GM12873 (cell line): ENCODE measurements at regions not wholly inside any gene's neighbourhood (a gene's known extent, or its start where the extent isn't known, plus 50 kb on each side); places are given as distances from the start of the nearest gene placed in this dataset.

Experiments used
- TF ChIP-seq, protein P1 (sequence below): IDR thresholded peaks from 2 replicates; pipeline ENCODE4 v1.5.1; 2012; ENCODE audit warnings: low read depth, mild to moderate bottlenecking, moderate library complexity, low read length, control low read depth; ENCODE audit not compliant: insufficient read depth; ENCODE audit errors: missing control alignments

GRCh38 chr13:44308352-44308751, 65.3 kb upstream of the SERP2 start:
- TF ChIP-seq, protein P1, sequence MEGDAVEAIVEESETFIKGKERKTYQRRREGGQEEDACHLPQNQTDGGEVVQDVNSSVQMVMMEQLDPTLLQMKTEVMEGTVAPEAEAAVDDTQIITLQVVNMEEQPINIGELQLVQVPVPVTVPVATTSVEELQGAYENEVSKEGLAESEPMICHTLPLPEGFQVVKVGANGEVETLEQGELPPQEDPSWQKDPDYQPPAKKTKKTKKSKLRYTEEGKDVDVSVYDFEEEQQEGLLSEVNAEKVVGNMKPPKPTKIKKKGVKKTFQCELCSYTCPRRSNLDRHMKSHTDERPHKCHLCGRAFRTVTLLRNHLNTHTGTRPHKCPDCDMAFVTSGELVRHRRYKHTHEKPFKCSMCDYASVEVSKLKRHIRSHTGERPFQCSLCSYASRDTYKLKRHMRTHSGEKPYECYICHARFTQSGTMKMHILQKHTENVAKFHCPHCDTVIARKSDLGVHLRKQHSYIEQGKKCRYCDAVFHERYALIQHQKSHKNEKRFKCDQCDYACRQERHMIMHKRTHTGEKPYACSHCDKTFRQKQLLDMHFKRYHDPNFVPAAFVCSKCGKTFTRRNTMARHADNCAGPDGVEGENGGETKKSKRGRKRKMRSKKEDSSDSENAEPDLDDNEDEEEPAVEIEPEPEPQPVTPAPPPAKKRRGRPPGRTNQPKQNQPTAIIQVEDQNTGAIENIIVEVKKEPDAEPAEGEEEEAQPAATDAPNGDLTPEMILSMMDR: no peak

GRCh38 chr13:44309794-44310757, 63.5 kb upstream of the SERP2 start:
- TF ChIP-seq, protein P1: no peak

- TF ChIP-seq, protein P1: no peak
Measured at GRCh38 chr13:44311011-44311780, 62.4 kb upstream of the SERP2 start.

DNA sequence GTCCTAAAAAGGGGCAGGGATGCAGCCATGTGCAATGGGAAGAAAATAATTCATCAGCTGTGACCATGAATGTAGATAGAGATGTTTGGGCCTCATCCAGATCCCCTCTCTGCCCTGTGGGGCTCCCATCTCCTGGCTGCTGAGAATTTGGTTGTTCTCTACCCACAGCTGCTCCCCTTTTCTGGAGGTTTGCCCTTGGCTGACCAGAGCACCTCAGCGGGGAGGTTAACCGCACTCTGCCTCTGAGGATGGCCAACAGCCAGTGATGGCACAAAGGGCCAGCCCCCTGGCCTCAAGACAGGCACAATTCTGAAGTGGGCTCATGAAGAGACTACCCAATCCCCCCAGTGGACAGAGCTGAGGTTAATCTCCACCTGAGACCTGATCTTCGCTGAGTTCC, 61.5 kb upstream of the SERP2 start:
- TF ChIP-seq, protein P1: no peak

DNA sequence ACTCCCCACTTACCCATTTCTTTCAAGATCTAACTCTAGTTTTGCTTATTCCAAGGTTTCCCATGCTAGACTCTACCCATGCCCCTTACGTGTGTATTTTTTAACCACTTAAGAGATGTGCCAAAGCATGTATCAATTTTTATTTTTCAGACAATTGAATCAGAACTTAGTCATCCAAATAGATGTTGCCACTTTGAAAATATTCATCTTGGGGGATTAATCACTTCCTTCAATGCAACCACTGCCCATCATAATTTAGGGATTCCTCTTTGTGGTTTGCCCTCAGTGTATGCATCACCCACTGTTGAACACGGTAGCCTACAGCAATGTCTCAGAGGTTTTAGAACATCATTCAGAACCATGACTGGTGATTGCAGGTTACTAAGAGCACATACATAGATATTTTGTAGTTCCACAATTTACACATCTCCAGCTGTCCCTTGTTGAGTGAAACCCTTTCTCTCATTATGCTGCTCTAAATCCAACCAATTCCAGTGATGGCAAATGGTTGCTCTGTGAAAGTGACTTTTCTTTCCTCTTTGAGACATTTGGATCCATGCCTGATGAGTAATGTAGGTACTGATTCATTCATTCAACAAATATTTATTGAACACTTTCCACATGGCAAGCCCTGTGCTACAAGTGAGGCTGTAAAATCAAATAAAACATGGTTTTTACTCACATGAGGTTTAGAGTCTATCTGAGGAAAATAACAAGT, 60.6 kb upstream of the SERP2 start:
- TF ChIP-seq, protein P1: no peak

DNA sequence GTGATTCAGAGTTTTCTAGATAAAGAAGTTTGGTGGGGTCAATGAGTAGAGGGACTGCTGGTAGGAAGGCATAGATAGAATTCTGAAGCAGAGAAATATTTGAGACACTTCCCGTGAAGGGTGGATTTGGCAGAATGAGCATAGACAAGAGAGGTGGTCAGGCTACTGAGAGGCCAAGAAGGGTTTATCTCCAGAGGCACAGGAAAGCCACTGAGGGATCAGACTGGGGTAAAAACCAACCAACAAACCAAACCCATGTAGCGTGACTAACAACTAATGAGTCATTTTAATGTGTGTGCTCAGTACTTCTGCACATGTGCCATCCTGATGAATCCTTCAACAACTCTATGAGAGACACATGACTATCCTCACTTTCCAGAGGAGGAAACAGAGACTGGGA, 60.0 kb upstream of the SERP2 start:
- TF ChIP-seq, protein P1: no peak
